Lung (tissue), 11 donors: ENCODE measurements at regions not wholly inside any gene's neighbourhood (a gene's known extent, or its start where the extent isn't known, plus 50 kb on each side); places are given as distances from the start of the nearest gene placed in this dataset.
"Not testable (repeated sequence)": the region's sequence is repeated elsewhere in the genome, so short reads cannot be mapped to it uniquely, and the experiment has no call there.

Experiments used
- ATAC-seq: fragments of 200-7000 bp; cut with Tn5 transposase; one replicate; pipeline ENCODE4 v1.9.1; 2020; ENCODE audit warnings: moderate number of reproducible peaks; ENCODE audit not compliant: insufficient read depth, low FRiP score
- DNase-seq, 3 donors: peaks; one replicate each; pipeline ENCODE4 v3.0.0-alpha.2; 2013 to 2017
- H3K27ac ChIP-seq, 2 donors: one replicate each; pipeline ENCODE4 v1.5.1; 2013; ENCODE audit warnings: mild to moderate bottlenecking in 2 of 2, moderate library complexity in 2 of 2, control low read depth in 1 of 2, inconsistent platforms in 1 of 2, low read depth in 1 of 2, low read length in 1 of 2
- H3K27me3 ChIP-seq, 3 donors: one replicate each; pipeline ENCODE4 v1.5.1; 2013; ENCODE audit warnings: low read length in 2 of 3; ENCODE audit not compliant: control insufficient read depth in 3 of 3, insufficient read depth in 3 of 3
- H3K36me3 ChIP-seq, 4 donors: one replicate each; pipeline ENCODE4 v1.5.1; 2013; ENCODE audit warnings: low read length in 4 of 4, mild to moderate bottlenecking in 1 of 4, moderate library complexity in 1 of 4; ENCODE audit not compliant: control insufficient read depth in 4 of 4, insufficient read depth in 4 of 4
- H3K4me1 ChIP-seq, 5 donors: one replicate each; pipeline ENCODE4 v1.5.1; 2013; ENCODE audit warnings: low read length in 5 of 5, mild to moderate bottlenecking in 2 of 5, moderate library complexity in 1 of 5; ENCODE audit not compliant: control insufficient read depth in 5 of 5, insufficient read depth in 5 of 5
- H3K4me3 ChIP-seq: one replicate; pipeline ENCODE4 v1.5.1; 2013; ENCODE audit warnings: mild to moderate bottlenecking, control low read depth, moderate library complexity
- H3K9ac ChIP-seq, 2 donors: one replicate each; pipeline ENCODE4 v1.5.1; 2013; ENCODE audit warnings: low read length in 2 of 2, control low read depth in 1 of 2; ENCODE audit not compliant: insufficient read depth in 1 of 2
- H3K9me3 ChIP-seq, 4 donors: one replicate each; pipeline ENCODE4 v1.5.1; 2013; ENCODE audit warnings: low read length in 3 of 4, mild to moderate bottlenecking in 1 of 4, moderate library complexity in 1 of 4; ENCODE audit not compliant: control insufficient read depth in 4 of 4, insufficient read depth in 3 of 4
- WGBS, 2 donors: extraction: QIAGEN DNeasy Blood & Tissue Kit; methylation state at CpG; one replicate each; pipeline ENCODE4 v1.1.7; 2013; 5-methylcytosine and 5-hydroxymethylcytosine counted together
- TF ChIP-seq, protein P1 (sequence below): IDR thresholded peaks from 2 replicates; pipeline ENCODE4 v1.5.1; 2012; ENCODE audit warnings: mild to moderate bottlenecking; ENCODE audit errors: control extremely low read depth, extremely low read depth
- donor health status: control.
- donor health status: control.
- donor health status: Bipolar disorder and iron deficiency.
- donor health status: healthy.
- donor health status: DM: yes; HTN: yes; CAD: no.

DNA sequence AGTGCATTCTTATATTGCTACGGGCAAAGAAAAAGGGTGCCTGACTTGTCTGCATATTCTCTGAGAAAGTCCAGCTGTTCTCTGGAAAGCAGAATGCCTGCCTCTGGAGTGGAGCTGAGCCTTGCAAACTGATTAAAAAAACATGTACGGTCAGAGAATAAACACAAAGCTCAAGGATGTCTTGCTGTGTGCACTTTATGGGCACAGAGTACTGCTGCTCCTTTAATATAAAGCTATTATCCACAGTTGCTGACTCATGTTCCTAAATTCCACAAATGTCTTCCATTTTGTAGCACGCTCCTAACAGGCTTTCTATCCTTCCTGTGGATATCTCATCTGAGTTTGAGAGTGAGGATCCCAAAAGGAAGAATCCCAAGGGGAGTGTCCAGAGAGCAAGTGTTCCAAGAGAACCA lies 229.0 kb downstream of the MREG start:
- 65 to 76% methylated on average over 3 of the region's 3 CpGs for WGBS, 2 donors
- ATAC-seq (no peak), DNase-seq (peak; percentile 75 to 92 (median 91))
- Histone ChIP-seq H3K9me3 (peaks cover 0 to 5% (median 0%) of the 10 kb centered on the region in 4 donors), H3K27me3 (no peaks in the 10 kb centered on the region), H3K27ac (peak overlapping the region; percentile 16 to 17), H3K4me1 (peaks cover 0 to 50% (median 9%) of the 10 kb centered on the region in 5 donors), H3K9ac (peak overlapping the region in 1 of 2 donors; percentile 27), H3K36me3 (no peaks in the 10 kb centered on the region), H3K4me3 (no peak overlapping the region)
- TF ChIP-seq, protein P1, sequence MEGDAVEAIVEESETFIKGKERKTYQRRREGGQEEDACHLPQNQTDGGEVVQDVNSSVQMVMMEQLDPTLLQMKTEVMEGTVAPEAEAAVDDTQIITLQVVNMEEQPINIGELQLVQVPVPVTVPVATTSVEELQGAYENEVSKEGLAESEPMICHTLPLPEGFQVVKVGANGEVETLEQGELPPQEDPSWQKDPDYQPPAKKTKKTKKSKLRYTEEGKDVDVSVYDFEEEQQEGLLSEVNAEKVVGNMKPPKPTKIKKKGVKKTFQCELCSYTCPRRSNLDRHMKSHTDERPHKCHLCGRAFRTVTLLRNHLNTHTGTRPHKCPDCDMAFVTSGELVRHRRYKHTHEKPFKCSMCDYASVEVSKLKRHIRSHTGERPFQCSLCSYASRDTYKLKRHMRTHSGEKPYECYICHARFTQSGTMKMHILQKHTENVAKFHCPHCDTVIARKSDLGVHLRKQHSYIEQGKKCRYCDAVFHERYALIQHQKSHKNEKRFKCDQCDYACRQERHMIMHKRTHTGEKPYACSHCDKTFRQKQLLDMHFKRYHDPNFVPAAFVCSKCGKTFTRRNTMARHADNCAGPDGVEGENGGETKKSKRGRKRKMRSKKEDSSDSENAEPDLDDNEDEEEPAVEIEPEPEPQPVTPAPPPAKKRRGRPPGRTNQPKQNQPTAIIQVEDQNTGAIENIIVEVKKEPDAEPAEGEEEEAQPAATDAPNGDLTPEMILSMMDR = no peak

DNA sequence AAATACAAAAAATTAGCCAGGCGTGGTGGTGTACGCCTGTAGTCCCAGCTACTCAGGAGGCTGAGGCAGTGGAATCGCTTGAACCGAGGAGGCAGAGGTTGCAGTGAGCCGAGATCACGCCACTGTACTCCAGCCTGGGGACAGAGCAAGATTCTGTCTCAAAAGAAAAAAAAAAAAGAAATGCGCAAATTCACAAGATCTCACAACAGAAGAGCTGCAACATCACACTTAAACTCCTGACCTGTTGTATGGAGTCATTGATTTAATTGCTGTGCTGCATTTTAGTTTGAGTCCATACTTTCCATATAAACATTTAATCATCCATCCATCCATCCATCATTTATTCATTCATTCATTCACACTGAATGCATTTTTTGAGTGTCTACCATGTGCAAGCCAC lies 229.7 kb downstream of the MREG start:
- not testable (repeated sequence) for H3K4me3 ChIP-seq, DNase-seq, H3K27ac ChIP-seq, H3K36me3 ChIP-seq, H3K9ac ChIP-seq, H3K27me3 ChIP-seq, H3K9me3 ChIP-seq, ATAC-seq
- WGBS, 2 donors = 95% methylated on average over 7 of the region's 7 CpGs
- peaks cover 0 to 50% (median 9%) of the 10 kb centered on the region in 5 donors for H3K4me1 ChIP-seq

DNA sequence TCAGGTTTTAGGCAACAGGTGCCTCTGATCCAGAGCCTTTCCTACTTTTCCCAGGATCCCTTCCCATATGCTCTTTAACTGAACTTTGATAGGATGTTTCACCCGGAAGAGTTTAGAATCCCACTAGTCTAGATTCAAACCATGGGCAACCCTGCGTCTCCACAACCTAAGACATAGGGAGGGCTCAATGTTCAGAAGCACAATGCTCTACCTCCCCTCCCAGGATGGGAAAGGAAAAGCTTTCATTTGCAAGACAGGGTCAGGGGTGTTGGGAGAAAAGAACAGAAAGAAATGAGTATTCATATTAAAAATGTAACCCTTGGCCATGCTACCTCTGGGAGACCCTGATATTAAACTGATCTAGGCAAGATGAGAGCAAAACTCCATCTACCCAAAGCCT lies 230.4 kb downstream of the MREG start:
- Histone ChIP-seq H3K4me3 (no peak overlapping the region), H3K4me1 (peaks cover 0 to 50% (median 9%) of the 10 kb centered on the region in 5 donors), H3K9ac (no peak overlapping the region), H3K27ac (no peak overlapping the region), H3K36me3 (no peaks in the 10 kb centered on the region), H3K27me3 (no peaks in the 10 kb centered on the region), H3K9me3 (peaks cover 0 to 5% (median 0%) of the 10 kb centered on the region in 4 donors)
- ATAC-seq = no peak
- no peak for DNase-seq
- TF ChIP-seq, protein P1 = no peak
- 95 to 97% methylated on average over 2 of the region's 2 CpGs for WGBS, 2 donors

DNA sequence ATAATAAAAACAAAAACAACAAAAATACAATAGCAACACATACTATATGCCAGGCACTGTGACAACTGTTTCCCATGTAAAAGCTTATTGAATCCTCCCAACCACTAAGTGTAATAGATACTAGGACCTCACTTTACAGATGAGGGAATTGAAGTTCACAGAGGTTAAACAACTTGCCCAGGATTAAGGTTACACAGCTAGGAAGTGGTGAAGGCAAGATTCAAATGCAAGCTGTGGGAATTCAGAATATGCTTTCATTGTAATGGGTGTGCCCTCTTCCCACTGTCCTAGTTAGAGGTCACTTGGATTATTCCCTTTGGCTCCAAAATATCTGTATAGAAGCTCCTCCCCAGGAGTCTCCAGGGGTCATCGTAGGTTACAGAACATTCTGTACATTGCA lies 231.1 kb downstream of the MREG start:
- Histone ChIP-seq H3K9me3 (peaks cover 0 to 5% (median 0%) of the 10 kb centered on the region in 4 donors), H3K36me3 (no peaks in the 10 kb centered on the region), H3K4me1 (peaks cover 0 to 50% (median 9%) of the 10 kb centered on the region in 5 donors), H3K9ac (no peak overlapping the region), H3K4me3 (no peak overlapping the region), H3K27ac (no peak overlapping the region), H3K27me3 (no peaks in the 10 kb centered on the region)
- ATAC-seq (no peak), DNase-seq (no peak)
- TF ChIP-seq, protein P1 = no peak
- 97% methylated on average over 1 of the region's 1 CpG for WGBS, 2 donors
